Mucosa of descending colon (tissue), 3 donors: ENCODE measurements at regions not wholly inside any gene's neighbourhood (a gene's known extent, or its start where the extent isn't known, plus 50 kb on each side); places are given as distances from the start of the nearest gene placed in this dataset.

Experiments used
- ATAC-seq: fragments of 200-7000 bp; cut with Tn5 transposase; one replicate; pipeline ENCODE4 v1.9.1; 2020; ENCODE audit warnings: mild to moderate bottlenecking, moderate library complexity
- DNase-seq, 3 donors: peaks; one replicate each; pipeline ENCODE4 v3.0.0-alpha.2; 2020
- H3K36me3 ChIP-seq: fragments of 200-600 bp; one replicate; pipeline ENCODE4 v1.8.0; 2021; ENCODE audit warnings: low read depth, mild to moderate bottlenecking
- H3K4me1 ChIP-seq: fragments of 200-600 bp; one replicate; pipeline ENCODE4 v1.8.0; 2021; ENCODE audit warnings: low read depth, mild to moderate bottlenecking
- H3K4me3 ChIP-seq: fragments of 200-600 bp; one replicate; pipeline ENCODE4 v1.8.0; 2021; ENCODE audit warnings: mild to moderate bottlenecking
- H3K9me3 ChIP-seq: fragments of 200-600 bp; one replicate; pipeline ENCODE4 v1.8.0; 2021; ENCODE audit warnings: mild to moderate bottlenecking
- intact Hi-C, 2 donors: fragments of 100-400 bp; cut with DNase I in 1 of 2; cut with micrococcal nuclease in 1 of 2; formaldehyde crosslinking; loops; one replicate each; pipeline versions ENCODE4 v1.11.0 to v1.11.1; 2022; cut with DNase I, micrococcal nuclease
- TF ChIP-seq, protein P1 (sequence below): fragments of 200-600 bp; IDR thresholded peaks from one replicate; pipeline ENCODE4 v1.8.0; 2022; ENCODE audit warnings: antibody characterized with exemption, mild to moderate bottlenecking
- donor health status: DM: no; HTN: no; CAD: no; lungs with moderate emphysema.
- donor health status: DM: no; HTN: no; CAD: no.
- donor health status: DM: no; HTN: yes; CAD: no.

DNA sequence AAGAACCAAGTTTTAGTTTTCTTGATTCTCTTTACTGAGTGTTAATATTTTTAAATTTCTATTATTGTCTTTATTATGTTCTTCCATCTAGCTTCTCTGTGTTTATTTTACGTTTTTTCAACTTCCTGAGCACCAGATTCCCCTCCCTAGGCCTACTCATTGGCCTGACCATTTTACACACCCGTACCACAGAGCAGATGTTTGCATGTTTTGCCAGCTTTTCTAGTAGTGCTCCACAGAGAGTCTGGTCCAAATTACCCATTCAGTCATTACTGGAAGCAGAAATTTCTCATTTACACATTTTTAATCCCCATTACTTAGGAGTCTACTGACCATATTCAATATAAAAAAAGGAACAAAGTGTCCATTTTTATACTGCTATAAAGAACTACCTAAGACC is 66.9 kb downstream of the ING1 start:
- ATAC-seq (no peak), DNase-seq (no peak)
- intact Hi-C loops = no loop called here

DNA sequence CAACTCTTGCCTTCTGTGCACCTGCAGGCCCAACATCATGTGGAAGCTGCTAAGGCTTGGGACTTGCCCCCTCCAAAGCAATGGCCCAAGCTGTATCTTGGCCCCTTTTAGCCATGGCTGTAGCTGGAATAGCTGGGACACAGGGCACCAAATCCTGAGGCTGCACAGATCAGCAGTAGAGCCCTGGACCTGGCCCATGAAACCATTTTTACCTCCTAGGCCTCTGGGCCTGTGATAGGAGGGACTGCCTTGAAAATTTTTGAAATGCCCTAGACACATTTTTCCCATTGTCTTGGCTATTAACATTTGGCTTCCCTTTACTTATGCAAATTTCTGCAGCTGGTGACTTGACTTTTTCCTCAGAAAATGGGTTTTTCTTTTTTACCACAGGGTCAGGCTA is 68.7 kb downstream of the ING1 start:
- TF ChIP-seq, protein P1, sequence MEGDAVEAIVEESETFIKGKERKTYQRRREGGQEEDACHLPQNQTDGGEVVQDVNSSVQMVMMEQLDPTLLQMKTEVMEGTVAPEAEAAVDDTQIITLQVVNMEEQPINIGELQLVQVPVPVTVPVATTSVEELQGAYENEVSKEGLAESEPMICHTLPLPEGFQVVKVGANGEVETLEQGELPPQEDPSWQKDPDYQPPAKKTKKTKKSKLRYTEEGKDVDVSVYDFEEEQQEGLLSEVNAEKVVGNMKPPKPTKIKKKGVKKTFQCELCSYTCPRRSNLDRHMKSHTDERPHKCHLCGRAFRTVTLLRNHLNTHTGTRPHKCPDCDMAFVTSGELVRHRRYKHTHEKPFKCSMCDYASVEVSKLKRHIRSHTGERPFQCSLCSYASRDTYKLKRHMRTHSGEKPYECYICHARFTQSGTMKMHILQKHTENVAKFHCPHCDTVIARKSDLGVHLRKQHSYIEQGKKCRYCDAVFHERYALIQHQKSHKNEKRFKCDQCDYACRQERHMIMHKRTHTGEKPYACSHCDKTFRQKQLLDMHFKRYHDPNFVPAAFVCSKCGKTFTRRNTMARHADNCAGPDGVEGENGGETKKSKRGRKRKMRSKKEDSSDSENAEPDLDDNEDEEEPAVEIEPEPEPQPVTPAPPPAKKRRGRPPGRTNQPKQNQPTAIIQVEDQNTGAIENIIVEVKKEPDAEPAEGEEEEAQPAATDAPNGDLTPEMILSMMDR = no peak
- H3K9me3 ChIP-seq = no peaks in the 10 kb centered on the region
- intact Hi-C loops = no loop called here
- H3K4me3 ChIP-seq = no peak overlapping the region
- H3K36me3 ChIP-seq = no peaks in the 10 kb centered on the region
- no peaks in the 10 kb centered on the region for H3K4me1 ChIP-seq
- ATAC-seq = no peak
- DNase-seq = no peak

More for the DNA sequence above, 66.9 kb downstream of the ING1 start:
- no peak overlapping the region for H3K4me3 ChIP-seq
- no peaks in the 10 kb centered on the region for H3K36me3 ChIP-seq
- TF ChIP-seq, protein P1 = no peak
- no peaks in the 10 kb centered on the region for H3K4me1 ChIP-seq
- no peaks in the 10 kb centered on the region for H3K9me3 ChIP-seq

DNA sequence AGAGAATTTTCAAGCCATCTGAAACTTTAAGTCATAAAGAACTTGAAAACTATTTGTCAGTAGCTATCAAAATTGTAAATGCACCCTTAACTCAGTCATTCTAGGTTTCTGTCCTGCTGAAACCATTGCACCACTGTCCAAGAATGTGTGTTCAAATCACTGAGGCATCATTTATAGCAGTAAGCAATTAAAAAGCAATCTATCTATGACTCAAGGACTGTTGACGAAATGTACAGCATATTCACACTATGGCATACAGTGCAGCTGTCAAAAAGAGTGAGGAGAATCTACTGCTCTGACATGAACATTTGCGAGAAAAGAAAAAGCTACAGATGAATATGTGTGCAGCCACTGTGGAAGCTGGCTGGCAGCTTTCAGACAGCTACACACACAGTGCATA is 71.2 kb downstream of the ING1 start:
- H3K4me1 ChIP-seq = no peaks in the 10 kb centered on the region
- DNase-seq = no peak

DNA sequence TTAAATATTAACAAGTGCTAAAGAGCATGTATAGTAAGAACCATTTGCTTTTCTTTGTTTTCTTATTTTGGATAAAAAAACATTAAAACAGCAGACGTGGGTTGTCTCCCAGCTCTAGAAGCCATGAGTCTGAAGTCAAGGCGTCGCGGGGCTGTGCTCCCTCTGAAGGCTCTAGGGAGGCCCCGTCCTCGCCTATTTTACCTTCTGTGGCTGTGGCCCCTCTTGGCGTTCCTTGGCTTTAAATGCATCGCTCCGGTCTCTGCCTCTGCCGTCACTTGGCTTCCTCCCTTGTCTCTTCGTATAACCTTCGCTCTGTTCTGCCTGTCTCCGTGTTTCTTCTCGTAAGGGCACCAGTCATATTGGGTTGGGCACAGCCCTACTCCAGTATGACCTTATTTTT is 75.3 kb downstream of the ING1 start:
- intact Hi-C loops = no loop called here
- no peak for DNase-seq
- H3K36me3 ChIP-seq = no peaks in the 10 kb centered on the region
- no peaks in the 10 kb centered on the region for H3K4me1 ChIP-seq
- no peak overlapping the region for H3K4me3 ChIP-seq
- H3K9me3 ChIP-seq = peaks cover 11% of the 10 kb centered on the region
- TF ChIP-seq, protein P1 = no peak
- no peak for ATAC-seq

More for the DNA sequence above, 71.2 kb downstream of the ING1 start:
- Histone ChIP-seq H3K9me3 (no peaks in the 10 kb centered on the region), H3K4me3 (no peak overlapping the region), H3K36me3 (no peaks in the 10 kb centered on the region)
- ATAC-seq = no peak
- intact Hi-C loops = no loop called here
- TF ChIP-seq, protein P1 = no peak

DNA sequence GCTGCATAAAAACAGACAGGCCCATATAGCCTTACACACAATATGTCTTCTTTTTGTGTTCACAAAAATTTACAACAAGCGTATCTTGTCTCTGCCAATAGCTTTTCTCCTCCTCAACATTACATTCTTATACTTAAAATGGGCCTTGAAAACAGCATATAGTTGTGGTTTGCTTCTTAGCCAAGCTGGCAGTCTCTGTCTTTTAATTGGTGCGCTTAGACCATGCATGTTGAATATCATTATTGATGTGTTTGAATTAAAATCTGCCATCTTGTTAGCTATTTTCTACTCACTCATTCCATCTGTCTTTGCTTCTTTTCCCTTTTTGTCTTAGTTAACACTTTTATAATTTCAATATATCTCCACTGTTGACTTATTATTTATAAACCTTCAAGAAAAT is 76.4 kb downstream of the ING1 start:
- H3K36me3 ChIP-seq = no peaks in the 10 kb centered on the region
- TF ChIP-seq, protein P1 = no peak
- H3K4me3 ChIP-seq = no peak overlapping the region
- H3K9me3 ChIP-seq = peaks cover 11% of the 10 kb centered on the region
- intact Hi-C loops = no loop called here
- DNase-seq = no peak
- no peaks in the 10 kb centered on the region for H3K4me1 ChIP-seq
- no peak for ATAC-seq

DNA sequence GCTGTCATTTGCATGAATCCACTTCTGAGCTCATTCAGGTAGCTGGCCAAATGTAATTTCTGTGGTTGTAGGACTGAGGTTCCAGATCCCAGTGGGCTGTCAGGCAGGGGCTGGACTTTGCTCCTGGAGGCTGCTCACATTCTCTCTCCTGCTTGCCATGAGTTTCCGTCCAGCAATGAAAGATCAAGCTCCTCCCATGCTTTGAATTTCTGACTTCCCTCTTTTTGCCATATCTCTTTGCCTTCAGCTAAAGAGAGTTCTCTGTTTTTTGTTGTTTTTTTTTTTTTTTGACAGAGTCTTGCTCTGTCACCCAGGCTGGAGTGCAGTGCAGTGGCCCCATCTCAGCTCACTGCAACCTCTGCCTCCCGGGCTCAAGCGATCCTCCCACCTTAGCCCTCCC is 76.9 kb downstream of the ING1 start:
- no peak for ATAC-seq
- TF ChIP-seq, protein P1 = no peak
- intact Hi-C loops = no loop called here
- DNase-seq = no peak
- Histone ChIP-seq H3K4me3 (no peak overlapping the region), H3K9me3 (peaks cover 11% of the 10 kb centered on the region), H3K36me3 (no peaks in the 10 kb centered on the region), H3K4me1 (no peaks in the 10 kb centered on the region)
